GM12878 (cell line): ENCODE measurements at regions not wholly inside any gene's neighbourhood (a gene's known extent, or its start where the extent isn't known, plus 50 kb on each side); places are given as distances from the start of the nearest gene placed in this dataset.

Experiments used
- GABPA ChIP-seq: IDR thresholded peaks from 2 replicates; pipeline ENCODE4 v1.6.1; 2014; ENCODE audit warnings: antibody characterized with exemption, low read depth, mild to moderate bottlenecking, inconsistent platforms
- MEF2B ChIP-seq: fragments of 450-650 bp; IDR thresholded peaks from 2 replicates; pipeline ENCODE4 v1.6.1; 2018; ENCODE audit warnings: mild to moderate bottlenecking, moderate library complexity; ENCODE audit not compliant: partially characterized antibody, poor library complexity, severe bottlenecking
- POLR2AphosphoS5 ChIP-seq: IDR thresholded peaks from 2 replicates; pipeline ENCODE4 v1.6.1; 2011; ENCODE audit warnings: mild to moderate bottlenecking, low read length, inconsistent platforms
- RAD51 ChIP-seq: fragments of 450-650 bp; IDR thresholded peaks from 2 replicates; pipeline ENCODE4 v1.6.1; 2016; ENCODE audit warnings: moderate library complexity, mild to moderate bottlenecking, inconsistent platforms
- TCF3 ChIP-seq: IDR thresholded peaks from 2 replicates; pipeline ENCODE4 v1.6.1; 2012; ENCODE audit warnings: low read depth, mild to moderate bottlenecking, low read length, borderline replicate concordance; ENCODE audit not compliant: insufficient read depth
- ZBTB40 ChIP-seq: fragments of 450-650 bp; IDR thresholded peaks from 2 replicates; pipeline ENCODE4 v1.6.1; 2016; ENCODE audit warnings: mild to moderate bottlenecking, moderate library complexity, borderline replicate concordance
- TF ChIP-seq, protein P1 (sequence below): IDR thresholded peaks from 2 replicates; pipeline ENCODE4 v1.6.1; 2012; ENCODE audit warnings: low read depth, low read length, improper control_type of control experiment
- TF ChIP-seq, protein P2 (sequence below): IDR thresholded peaks from 2 replicates; pipeline ENCODE4 v1.6.1; 2012; ENCODE audit warnings: improper control_type of control experiment, low read depth, low read length; ENCODE audit not compliant: insufficient replicate concordance

- TF ChIP-seq, protein P1, sequence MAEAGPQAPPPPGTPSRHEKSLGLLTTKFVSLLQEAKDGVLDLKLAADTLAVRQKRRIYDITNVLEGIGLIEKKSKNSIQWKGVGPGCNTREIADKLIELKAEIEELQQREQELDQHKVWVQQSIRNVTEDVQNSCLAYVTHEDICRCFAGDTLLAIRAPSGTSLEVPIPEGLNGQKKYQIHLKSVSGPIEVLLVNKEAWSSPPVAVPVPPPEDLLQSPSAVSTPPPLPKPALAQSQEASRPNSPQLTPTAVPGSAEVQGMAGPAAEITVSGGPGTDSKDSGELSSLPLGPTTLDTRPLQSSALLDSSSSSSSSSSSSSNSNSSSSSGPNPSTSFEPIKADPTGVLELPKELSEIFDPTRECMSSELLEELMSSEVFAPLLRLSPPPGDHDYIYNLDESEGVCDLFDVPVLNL: no peak
- TF ChIP-seq GABPA (no peak), ZBTB40 (no peak), POLR2AphosphoS5 (no peak), TCF3 (no peak), RAD51 (no peak), MEF2B (no peak)
- TF ChIP-seq, protein P2, sequence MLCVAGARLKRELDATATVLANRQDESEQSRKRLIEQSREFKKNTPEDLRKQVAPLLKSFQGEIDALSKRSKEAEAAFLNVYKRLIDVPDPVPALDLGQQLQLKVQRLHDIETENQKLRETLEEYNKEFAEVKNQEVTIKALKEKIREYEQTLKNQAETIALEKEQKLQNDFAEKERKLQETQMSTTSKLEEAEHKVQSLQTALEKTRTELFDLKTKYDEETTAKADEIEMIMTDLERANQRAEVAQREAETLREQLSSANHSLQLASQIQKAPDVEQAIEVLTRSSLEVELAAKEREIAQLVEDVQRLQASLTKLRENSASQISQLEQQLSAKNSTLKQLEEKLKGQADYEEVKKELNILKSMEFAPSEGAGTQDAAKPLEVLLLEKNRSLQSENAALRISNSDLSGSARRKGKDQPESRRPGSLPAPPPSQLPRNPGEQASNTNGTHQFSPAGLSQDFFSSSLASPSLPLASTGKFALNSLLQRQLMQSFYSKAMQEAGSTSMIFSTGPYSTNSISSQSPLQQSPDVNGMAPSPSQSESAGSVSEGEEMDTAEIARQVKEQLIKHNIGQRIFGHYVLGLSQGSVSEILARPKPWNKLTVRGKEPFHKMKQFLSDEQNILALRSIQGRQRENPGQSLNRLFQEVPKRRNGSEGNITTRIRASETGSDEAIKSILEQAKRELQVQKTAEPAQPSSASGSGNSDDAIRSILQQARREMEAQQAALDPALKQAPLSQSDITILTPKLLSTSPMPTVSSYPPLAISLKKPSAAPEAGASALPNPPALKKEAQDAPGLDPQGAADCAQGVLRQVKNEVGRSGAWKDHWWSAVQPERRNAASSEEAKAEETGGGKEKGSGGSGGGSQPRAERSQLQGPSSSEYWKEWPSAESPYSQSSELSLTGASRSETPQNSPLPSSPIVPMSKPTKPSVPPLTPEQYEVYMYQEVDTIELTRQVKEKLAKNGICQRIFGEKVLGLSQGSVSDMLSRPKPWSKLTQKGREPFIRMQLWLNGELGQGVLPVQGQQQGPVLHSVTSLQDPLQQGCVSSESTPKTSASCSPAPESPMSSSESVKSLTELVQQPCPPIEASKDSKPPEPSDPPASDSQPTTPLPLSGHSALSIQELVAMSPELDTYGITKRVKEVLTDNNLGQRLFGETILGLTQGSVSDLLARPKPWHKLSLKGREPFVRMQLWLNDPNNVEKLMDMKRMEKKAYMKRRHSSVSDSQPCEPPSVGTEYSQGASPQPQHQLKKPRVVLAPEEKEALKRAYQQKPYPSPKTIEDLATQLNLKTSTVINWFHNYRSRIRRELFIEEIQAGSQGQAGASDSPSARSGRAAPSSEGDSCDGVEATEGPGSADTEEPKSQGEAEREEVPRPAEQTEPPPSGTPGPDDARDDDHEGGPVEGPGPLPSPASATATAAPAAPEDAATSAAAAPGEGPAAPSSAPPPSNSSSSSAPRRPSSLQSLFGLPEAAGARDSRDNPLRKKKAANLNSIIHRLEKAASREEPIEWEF: no peak
Observed at GRCh38 chr1:229196404-229197264, 74.3 kb upstream of the RAB4A start (continued).
